NCI-H2081 (cell line): ENCODE measurements at regions not wholly inside any gene's neighbourhood (a gene's known extent, or its start where the extent isn't known, plus 50 kb on each side); places are given as distances from the start of the nearest gene placed in this dataset.

ENCODE experiments used
- DNase-seq, 2 experiments: peaks; one replicate each; lab custom pipeline; 2025; lab: John Stamatoyannopoulos, UW

- DNase-seq: no peak
Observed at GRCh38 chr5:107216587-107216986, 454.1 kb downstream of the EFNA5 start.

- no peak for DNase-seq
Observed at GRCh38 chr5:107215611-107216010, 455.1 kb downstream of the EFNA5 start.

GRCh38 chr5:107213025-107213424 lies 457.7 kb downstream of the EFNA5 start:
- DNase-seq: no peak

DNA sequence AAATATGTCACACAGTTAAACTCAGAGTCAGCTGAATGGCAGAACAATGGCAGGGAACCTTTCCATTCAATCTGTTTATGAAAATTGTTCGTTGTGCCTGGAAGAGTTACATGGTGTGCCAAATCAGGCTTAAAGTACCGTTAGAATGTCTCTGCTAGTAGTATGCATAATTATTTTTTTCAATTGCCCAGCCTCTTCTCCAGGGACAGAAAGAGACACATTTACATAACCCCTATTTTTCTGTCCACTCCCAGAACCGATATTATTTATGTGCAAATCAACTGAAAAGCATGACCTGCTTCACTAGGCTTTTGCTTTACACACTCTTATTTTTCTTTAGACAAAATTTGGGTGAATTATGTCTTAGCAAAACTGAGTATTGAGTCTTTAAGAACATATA lies 459.1 kb downstream of the EFNA5 start:
- no peak for DNase-seq

DNA sequence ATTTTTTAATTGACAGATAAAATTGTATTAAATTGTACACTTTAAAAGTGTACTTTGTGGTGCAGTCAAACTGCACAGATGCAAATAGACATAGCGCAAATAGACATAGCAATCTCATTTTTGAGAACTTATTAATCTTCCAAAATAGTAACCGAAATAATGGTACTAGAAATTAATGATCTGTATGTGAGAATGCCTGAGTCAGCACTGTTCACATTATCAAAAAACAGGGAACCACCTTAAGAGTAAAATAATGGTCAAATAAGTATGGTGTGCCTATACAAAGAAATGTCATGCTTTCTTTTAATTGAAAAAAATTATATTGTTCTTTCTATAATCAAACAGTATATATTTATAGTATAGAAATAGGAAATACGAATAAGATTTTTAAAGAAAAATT lies 461.9 kb downstream of the EFNA5 start:
- DNase-seq: no peak

DNA sequence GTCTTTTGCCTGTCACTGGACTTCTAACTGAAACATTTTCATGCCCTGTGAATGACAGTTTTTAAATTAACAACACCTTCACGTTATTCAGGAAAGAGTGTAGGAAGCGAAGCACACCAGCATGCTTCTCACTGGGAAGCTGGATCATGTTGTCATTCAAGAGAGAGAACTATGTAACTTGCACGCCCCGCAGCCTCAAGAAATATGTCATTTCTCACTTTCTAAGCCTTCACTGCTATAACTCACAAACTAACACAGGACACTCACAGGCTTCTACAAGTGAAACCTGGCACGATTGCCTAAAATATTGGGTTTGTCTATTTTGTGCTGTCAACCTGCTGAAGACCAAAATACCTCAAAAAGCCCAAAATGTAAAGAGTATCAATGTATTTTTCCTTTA lies 466.3 kb downstream of the EFNA5 start:
- DNase-seq: no peak

DNA sequence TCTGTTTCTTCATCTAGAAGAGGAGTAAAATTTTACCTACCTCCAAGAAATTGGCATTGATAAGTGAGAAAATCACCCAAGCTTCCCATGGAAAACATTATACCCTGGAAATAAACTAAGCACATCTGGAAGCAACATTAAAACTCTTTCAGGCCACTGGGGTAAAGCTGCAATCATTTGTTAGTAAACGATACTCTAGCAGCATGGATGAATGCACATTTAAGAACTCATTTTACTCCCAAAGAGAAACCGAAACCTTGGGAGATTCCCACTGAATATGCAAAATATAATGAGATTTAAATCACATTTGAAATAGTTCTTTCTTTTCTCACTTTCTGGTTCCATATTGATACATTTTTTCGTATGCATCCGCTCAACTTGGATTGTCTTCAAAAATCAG lies 467.5 kb downstream of the EFNA5 start:
- DNase-seq: no peak

- no peak for DNase-seq
Observed at GRCh38 chr5:107199756-107200155, 471.0 kb downstream of the EFNA5 start.

DNA sequence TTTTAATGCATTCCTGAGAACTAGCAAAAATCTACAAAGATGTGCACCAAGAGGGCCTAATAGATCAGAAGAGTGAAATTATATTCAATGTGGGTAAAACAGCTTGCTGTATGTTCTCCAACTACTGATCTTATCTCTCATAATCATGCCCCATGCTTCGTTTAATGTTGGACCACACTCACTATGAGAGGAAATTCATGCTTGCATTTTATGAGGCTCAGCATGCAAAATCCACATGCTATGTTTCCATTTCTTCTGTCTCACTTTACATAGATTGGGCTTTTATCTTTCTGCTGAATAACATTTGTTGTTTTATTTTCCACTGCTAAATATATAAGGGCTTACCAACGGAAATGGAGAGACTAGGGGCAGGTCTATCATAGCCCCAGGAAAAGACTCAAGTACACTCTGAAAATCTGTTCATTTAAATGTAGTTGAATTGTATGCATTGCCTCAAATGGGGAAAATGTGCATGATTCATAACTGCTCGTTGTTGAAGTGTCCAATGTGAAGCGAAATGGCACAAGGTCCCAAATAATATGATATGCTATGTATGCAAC lies 474.2 kb downstream of the EFNA5 start:
- peak in 1 of 2 experiments; percentile 1 for DNase-seq

DNA sequence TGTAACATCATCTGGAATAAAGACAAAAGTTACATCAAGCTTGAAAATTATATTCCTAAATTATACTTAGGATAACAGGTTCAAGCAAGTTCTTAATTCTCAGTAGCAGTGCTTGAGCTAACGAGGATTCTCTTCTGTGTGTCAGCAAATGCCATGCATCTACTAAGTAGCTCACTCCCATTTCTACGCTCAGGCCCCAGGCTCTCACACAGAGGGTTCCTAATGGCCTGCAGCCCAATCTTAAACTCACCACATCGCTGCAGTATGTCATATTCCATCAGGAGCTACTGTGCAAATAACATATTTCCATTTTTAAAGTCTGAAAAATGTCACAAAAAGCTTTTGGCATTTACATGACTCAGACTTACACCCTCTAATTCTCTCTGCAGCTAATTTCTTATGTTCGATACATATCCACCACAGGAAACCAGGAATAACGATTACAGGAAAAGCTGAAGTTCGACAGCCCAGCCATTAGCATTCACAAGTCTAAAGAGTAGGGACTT lies 474.8 kb downstream of the EFNA5 start:
- no peak for DNase-seq

- DNase-seq: no peak
Observed at GRCh38 chr5:107184871-107185270, 485.9 kb downstream of the EFNA5 start.

- DNase-seq: no peak
Observed at GRCh38 chr5:107184066-107184465, 486.7 kb downstream of the EFNA5 start.

DNA sequence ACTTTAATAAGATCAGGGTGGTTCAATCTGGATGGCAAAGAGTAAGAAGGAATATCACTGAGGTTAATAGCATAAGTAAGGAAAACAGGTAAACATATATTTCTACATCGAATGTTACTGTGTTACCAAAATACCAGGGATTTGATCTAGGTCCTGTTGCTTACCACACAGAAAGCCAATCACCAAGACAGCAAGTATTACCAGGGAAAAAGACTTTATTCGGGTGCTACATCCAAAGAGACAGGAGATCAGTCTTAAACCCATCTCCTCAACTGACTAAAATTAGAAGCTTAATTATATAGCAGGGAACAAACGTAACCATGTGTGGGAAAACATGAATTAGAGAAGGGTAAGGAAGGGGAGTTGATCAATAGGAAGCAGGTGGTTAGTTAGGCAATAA lies 500.1 kb downstream of the EFNA5 start:
- DNase-seq: no peak

DNA sequence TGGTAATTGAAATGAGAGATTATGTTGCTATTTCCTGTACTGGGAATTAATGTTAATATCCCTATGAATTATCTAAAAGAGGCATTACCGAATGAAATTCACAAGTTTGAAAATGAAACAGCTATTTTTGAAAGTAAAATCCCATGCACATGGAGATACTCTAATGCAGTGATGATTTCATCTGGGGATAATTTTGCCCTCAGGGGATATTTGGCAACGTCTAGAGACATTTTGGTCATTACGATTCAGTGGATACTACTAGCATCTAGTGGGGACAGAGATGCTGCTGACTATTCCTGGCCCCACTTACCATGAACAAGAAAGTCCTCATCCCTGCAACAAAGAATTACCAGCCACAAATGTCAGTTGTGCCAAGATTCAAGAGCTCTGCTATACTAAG lies 500.9 kb downstream of the EFNA5 start:
- DNase-seq: no peak

DNA sequence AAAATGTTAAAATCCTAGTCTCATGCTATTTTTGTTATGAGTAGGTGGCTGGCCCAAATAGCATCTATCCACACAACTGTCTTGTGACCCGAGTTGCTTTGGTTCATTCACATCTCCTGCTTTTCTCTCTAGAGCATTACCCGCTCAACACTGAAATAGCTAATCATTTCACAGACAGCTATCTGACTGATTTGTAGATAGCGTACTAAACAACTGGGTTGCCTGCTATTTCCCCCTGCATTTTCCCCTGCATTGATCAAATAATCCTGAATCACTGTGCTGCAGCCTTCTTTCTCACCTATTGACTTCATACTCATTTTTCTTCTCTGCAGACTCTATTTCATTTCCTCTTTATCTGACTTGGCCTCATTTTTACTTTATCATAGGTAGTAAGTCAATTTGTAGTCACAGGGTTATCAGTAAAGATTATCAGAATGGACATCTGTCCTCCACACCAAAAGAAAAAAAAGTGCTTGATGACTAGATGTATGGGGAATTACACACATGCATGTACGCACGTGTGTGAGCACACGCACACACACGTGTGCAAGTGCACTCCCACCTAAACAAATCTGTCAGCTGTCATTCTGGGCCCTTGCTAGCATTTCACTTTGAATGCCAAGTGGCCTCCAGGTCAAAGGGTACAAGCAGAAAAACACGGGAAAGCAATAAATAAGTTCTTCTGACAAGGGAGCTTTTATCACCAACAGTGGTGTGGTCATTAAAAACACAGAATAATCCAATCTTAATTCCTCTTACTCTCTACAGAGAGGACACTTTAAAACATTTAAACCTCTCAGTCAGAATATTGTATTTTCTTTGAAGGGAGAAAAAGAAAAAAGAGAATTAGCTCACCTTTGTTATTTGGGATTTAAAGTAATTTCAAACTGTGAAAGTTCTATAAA lies 501.6 kb downstream of the EFNA5 start:
- no peak for DNase-seq

DNA sequence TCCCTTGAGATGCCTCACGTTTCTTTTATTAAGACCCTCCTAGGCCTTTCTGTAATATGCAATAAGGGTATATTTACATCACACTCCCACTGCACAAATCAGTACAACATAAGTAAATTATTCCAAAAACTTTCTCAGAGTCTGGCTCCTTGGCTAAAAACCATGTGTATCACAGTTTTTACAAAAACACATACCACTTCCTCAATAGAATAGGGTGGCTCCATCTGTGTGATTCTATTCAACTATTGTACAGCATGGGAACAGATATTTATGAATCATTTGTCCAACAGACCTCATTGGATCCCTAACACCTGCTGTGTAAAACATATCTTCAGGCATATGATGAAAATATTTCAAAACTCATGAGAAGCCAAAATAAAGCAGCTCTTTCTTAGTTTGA lies 502.7 kb downstream of the EFNA5 start:
- no peak for DNase-seq

DNA sequence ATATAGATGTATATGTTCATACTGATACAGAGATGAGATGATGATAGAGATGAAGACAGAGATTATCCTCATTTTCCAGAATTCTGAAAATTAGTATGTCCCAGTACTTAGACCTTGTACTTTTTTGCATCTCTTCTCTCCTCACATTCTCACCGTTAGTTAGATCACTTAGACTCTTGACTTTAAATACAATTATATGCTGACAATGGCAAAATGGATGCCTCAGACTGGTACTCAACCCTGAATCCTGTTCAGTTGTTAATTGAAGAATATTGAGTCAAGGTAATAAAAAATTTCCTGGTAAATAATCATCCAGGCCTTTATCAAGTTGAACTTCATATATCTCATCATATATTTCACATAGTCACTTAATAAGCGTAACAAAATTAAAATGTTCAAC lies 505.4 kb downstream of the EFNA5 start:
- DNase-seq: no peak

DNA sequence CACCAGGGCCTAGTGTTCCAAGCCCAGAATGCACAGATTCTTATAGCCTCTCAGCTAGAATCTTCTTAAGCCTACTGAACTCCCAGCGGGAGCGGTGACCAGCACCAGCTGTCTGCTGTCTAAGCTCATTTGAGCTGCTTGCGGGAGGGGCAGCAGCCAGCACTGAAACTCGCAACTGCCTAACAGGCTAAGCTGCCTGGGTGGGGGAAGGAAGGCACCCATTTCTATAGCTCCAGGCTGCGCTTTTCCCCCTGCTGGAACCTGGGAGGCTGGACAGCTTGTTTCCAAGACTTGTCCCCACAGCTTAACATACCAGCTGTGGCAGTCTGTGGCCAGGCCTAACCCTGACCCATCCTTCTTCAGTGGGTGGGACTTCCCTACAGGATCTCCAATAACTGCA lies 512.9 kb downstream of the EFNA5 start:
- no peak for DNase-seq

GRCh38 chr5:107155707-107156106 lies 515.0 kb downstream of the EFNA5 start:
- DNase-seq: peak in 1 of 2 experiments; percentile 33

GRCh38 chr5:107154593-107154992 lies 516.1 kb downstream of the EFNA5 start:
- no peak for DNase-seq

DNA sequence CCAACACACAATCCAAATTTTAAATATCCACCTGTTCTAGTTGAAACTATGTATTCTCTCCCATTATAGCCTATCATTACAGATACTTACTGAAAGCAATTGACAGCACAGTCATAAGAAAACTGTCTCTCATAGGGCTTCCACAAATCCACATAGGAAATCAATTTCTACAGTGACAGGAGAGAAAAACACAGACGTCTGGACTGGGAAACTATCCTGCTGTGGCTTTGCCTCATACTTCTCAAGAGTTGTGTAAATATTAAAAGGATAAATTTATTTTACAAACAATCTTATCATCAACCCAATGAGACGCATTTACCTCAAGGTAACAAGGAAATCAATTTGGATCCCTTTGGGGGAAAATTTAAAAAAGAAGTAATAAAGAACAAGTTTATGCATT lies 517.5 kb downstream of the EFNA5 start:
- no peak for DNase-seq

DNA sequence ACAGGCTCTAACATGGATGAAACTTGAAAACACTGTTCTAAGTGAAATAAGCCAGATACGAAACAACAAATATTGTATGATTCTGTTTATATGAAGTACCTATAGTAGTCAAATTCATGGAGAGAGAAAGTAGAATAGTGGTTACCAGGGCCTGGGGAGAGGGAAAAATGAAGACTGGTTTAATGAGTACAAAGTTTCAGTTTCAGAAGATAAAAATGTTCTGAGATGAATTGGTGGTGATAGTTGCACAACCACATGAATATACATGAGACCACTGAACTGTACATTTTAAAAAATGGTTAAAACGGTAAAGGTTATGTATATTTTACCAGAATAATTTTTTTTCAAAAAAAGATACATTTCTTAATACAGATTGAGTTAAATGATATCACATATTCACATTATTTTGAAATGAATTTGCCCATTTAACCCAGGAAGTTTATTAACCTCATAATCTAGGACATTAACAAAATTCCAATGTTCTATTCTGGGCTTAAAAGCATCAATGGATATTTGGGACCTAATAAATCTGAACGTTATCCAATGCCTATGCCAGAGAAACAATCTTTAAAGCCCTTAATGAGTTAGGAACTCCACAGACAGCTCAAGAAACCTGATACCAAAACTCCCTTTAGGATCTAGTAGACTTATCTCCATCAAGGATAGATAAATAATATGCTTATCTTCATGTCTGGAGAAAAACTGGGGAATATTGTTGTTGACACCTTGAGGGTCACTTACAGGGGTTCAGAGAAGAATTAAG lies 521.3 kb downstream of the EFNA5 start:
- no peak for DNase-seq

DNA sequence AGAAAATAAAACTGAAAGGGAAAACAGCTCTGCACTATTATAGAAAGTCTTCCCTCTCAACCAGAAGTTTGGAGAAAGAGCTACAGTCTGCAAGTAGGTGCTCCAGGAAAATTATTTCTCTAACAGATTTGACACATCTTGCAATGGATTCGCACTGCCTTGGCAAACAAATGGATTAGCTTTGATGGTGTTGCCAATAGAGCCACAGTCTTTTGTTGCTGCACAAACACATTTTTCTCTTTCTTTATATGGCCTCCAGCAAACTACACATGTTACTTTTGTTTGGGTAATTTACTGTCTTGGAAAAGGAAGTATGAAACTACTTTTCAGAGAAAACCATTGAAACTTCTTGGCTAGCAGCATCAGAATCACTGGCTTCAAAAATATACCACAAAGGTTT lies 523.1 kb downstream of the EFNA5 start:
- DNase-seq: peak in 1 of 2 experiments; percentile 6
